PC-9 (cell line): ENCODE measurements at regions not wholly inside any gene's neighbourhood (a gene's known extent, or its start where the extent isn't known, plus 50 kb on each side); places are given as distances from the start of the nearest gene placed in this dataset.
A peak's percentile ranks its signal among the peaks of the same experiment; 100 is the strongest.

Experiments
- BruUV-seq: library from RNA; stranded (reverse); fragments of 400-500 nt; replicated peaks from 2 replicates; lab custom pipeline; 2021; lab: Mats Ljungman, UMichigan
- CTCF ChIA-PET: fragments of 300-600 bp; sonication (Branson Sonifier 250); formaldehyde crosslinking; loops from one replicate; lab custom pipeline; 2022; ENCODE audit warnings: antibody characterized with exemption; lab: Charles Lee
- POLR2A ChIA-PET: fragments of 300-600 bp; sonication (Branson Sonifier 250); formaldehyde crosslinking; loops from one replicate; lab custom pipeline; 2022; ENCODE audit warnings: antibody characterized with exemption; ENCODE audit not compliant: unreplicated experiment; lab: Charles Lee
- DNase-seq, 2 experiments: peaks; one replicate each; pipeline versions ENCODE4 v3.0.0 to v3.0.0-alpha.2; 2015 to 2022; ENCODE audit warnings: mixed read lengths in 1 of 2
- H2AFZ ChIP-seq: fragments of 200-600 bp; sonication (generic); 2 replicates; pipeline ENCODE4 v1.8.1; 2017; ENCODE audit warnings: antibody characterized with exemption
- H3F3A ChIP-seq: fragments of 200-600 bp; sonication (generic); 2 replicates; pipeline ENCODE4 v1.8.1; 2017; ENCODE audit warnings: antibody characterized with exemption, mild to moderate bottlenecking, low read depth; ENCODE audit not compliant: insufficient read depth
- H3K27ac ChIP-seq: fragments of 200-600 bp; sonication (generic); 2 replicates; pipeline ENCODE4 v1.6.1; 2016; ENCODE audit warnings: mixed run types
- H3K27me3 ChIP-seq: fragments of 200-600 bp; sonication (generic); 2 replicates; pipeline ENCODE4 v1.6.1; 2016; ENCODE audit warnings: low read depth, mixed run types; ENCODE audit not compliant: insufficient read depth
- H3K36me3 ChIP-seq: fragments of 200-600 bp; sonication (generic); 2 replicates; pipeline ENCODE4 v1.6.1; 2016; ENCODE audit warnings: low read depth, mixed run types
- H3K4me1 ChIP-seq: fragments of 200-600 bp; sonication (generic); replicated peaks from 2 replicates; pipeline ENCODE4 v1.6.1; 2016; ENCODE audit warnings: mixed run types; ENCODE audit not compliant: insufficient read depth
- H3K4me2 ChIP-seq: fragments of 200-600 bp; sonication (generic); 2 replicates; pipeline ENCODE4 v1.6.1; 2017; ENCODE audit warnings: mixed run types
- H3K4me3 ChIP-seq: fragments of 200-600 bp; sonication (generic); 2 replicates; pipeline ENCODE4 v1.6.1; 2016; ENCODE audit warnings: mixed run types
- H3K79me2 ChIP-seq: fragments of 200-600 bp; sonication (generic); 2 replicates; pipeline ENCODE4 v1.6.1; 2017; ENCODE audit warnings: low read depth, mixed run types
- H3K9me2 ChIP-seq: fragments of 200-600 bp; sonication (generic); 2 replicates; pipeline ENCODE4 v1.8.1; 2017; ENCODE audit warnings: mild to moderate bottlenecking; ENCODE audit not compliant: insufficient read depth
- H3K9me3 ChIP-seq: fragments of 200-600 bp; sonication (generic); 2 replicates; pipeline ENCODE4 v1.8.1; 2016; ENCODE audit warnings: low read depth; ENCODE audit not compliant: insufficient read depth
- H4K20me1 ChIP-seq: fragments of 200-600 bp; sonication (generic); 2 replicates; pipeline ENCODE4 v1.8.1; 2017; ENCODE audit not compliant: insufficient read depth
- CTCF ChIP-seq: fragments of 200-600 bp; sonication (generic); conservative IDR thresholded peaks from 2 replicates; pipeline ENCODE4 v1.6.1; 2017; ENCODE audit warnings: mixed run types, antibody characterized with exemption, mild to moderate bottlenecking, moderate library complexity
- EZH2 ChIP-seq: fragments of 200-600 bp; sonication (generic); IDR thresholded peaks from 2 replicates; pipeline ENCODE4 v1.8.0; 2017; ENCODE audit warnings: antibody characterized with exemption, low read depth
- intact Hi-C: fragments of 100-400 bp; cut with micrococcal nuclease; formaldehyde crosslinking; loops from one replicate; pipeline ENCODE4 v1.10.0; 2022; ENCODE audit not compliant: unreplicated experiment

- Histone ChIP-seq H3K4me3 (no peak overlapping the region), H2AFZ (no peak overlapping the region), H3K4me1 (peaks cover 61% of the 10 kb centered on the region), H3K9me3 (no peaks in the 10 kb centered on the region), H3K27me3 (no peaks in the 10 kb centered on the region), H3F3A (peaks cover 30% of the 10 kb centered on the region), H4K20me1 (no peaks in the 10 kb centered on the region), H3K79me2 (no peaks in the 10 kb centered on the region), H3K9me2 (no peaks in the 10 kb centered on the region), H3K36me3 (no peaks in the 10 kb centered on the region), H3K4me2 (peak overlapping the region; percentile 46), H3K27ac (peak overlapping the region; percentile 95)
- BruUV-seq: no TSS peak
- peak; percentile 78 to 99 for DNase-seq
- TF ChIP-seq CTCF (no peak), EZH2 (no peak)
- CTCF ChIA-PET: interaction anchor here (0.7 kb wide), 1 partner anchor 33 kb away, joined by 6 read pairs; no protein-coding TSS in a partner anchor
- POLR2A ChIA-PET: interaction anchor here (0.7 kb wide), 2 partner anchors 40 to 273 kb away, joined by 4 to 8 read pairs; no protein-coding TSS in a partner anchor
- intact Hi-C loops: loop anchor here (1.0 to 2.0 kb wide), 6 partner anchors 33 to 218 kb away; partner anchors contain the start of gene MED13L
Measured at GRCh38 chr12:116495260-116495659, 63.9 kb upstream of the MAP1LC3B2 start.

- BruUV-seq: no TSS peak
- Histone ChIP-seq H3K27me3 (no peaks in the 10 kb centered on the region), H2AFZ (no peak overlapping the region), H3K36me3 (no peaks in the 10 kb centered on the region), H3K4me1 (peaks cover 58% of the 10 kb centered on the region), H3K9me3 (no peaks in the 10 kb centered on the region), H3K4me3 (no peak overlapping the region), H3F3A (peaks cover 34% of the 10 kb centered on the region), H3K79me2 (no peaks in the 10 kb centered on the region), H4K20me1 (no peaks in the 10 kb centered on the region), H3K27ac (peak overlapping the region; percentile 95; the same call in 1 of the 2 replicates), H3K4me2 (no peak overlapping the region), H3K9me2 (no peaks in the 10 kb centered on the region)
- intact Hi-C loops: no loop called here
- DNase-seq: no peak
- CTCF ChIA-PET: no interaction called here
- TF ChIP-seq EZH2 (no peak), CTCF (no peak)
- POLR2A ChIA-PET: no interaction called here
Measured at GRCh38 chr12:116497051-116497591, 62.1 kb upstream of the MAP1LC3B2 start.

- no peak for TF ChIP-seq CTCF
- TF ChIP-seq EZH2: no peak
- no peak overlapping the region for H3K27ac ChIP-seq
- CTCF ChIA-PET: interaction anchor here (0.6 kb wide), 1 partner anchor 511 kb away, joined by 8 read pairs; no protein-coding TSS in a partner anchor
- H3K27me3 ChIP-seq: no peaks in the 10 kb centered on the region
- H3K9me2 ChIP-seq: no peaks in the 10 kb centered on the region
- no peaks in the 10 kb centered on the region for H3K36me3 ChIP-seq
- H2AFZ ChIP-seq: no peak overlapping the region
- peaks cover 38% of the 10 kb centered on the region for H3F3A ChIP-seq
- BruUV-seq: no TSS peak
- POLR2A ChIA-PET: no interaction called here
- no peaks in the 10 kb centered on the region for H4K20me1 ChIP-seq
- no peaks in the 10 kb centered on the region for H3K79me2 ChIP-seq
- H3K4me1 ChIP-seq: peaks cover 54% of the 10 kb centered on the region
- H3K4me3 ChIP-seq: no peak overlapping the region
- DNase-seq: peak in 1 of 2 experiments; percentile 51
- H3K4me2 ChIP-seq: no peak overlapping the region
- no peaks in the 10 kb centered on the region for H3K9me3 ChIP-seq
- intact Hi-C loops: no loop called here
Measured at GRCh38 chr12:116498471-116498870, 60.7 kb upstream of the MAP1LC3B2 start.
